ENCODE measurements at regions not wholly inside any gene's neighbourhood (a gene's known extent, or its start where the extent isn't known, plus 50 kb on each side); places are given as distances from the start of the nearest gene placed in this dataset.
"Not testable (repeated sequence)": the region's sequence is repeated elsewhere in the genome, so short reads cannot be mapped to it uniquely, and the experiment has no call there.

GRCh38 chr3:32632533-32633265 is 52.3 kb upstream of the CNOT10 start:
- DNase-seq = no peak

- DNase-seq = no peak
These were observed 54.7 kb upstream of the CNOT10 start for GRCh38 chr3:32630266-32630665.

- DNase-seq = peak; percentile 46
These were observed 56.0 kb upstream of the DYNC1LI1 start for GRCh38 chr3:32626631-32627030.

GRCh38 chr3:32625543-32626176 is 55.0 kb upstream of the DYNC1LI1 start:
- DNase-seq = not testable (repeated sequence)

GRCh38 chr3:32623532-32623931 is 52.9 kb upstream of the DYNC1LI1 start:
- no peak for DNase-seq

GRCh38 chr3:32621466-32621865 is 50.8 kb upstream of the DYNC1LI1 start:
- no peak for DNase-seq

- no peak for DNase-seq
These were observed 50.1 kb upstream of the DYNC1LI1 start for GRCh38 chr3:32620611-32621310.
